Activated CD4-positive, alpha-beta T cell treated with anti-CD3 and anti-CD28 coated beads, Interleukin-2, amount 10 ng/mL, durations not matched to agents 7 days and 5 days (primary cell): ENCODE measurements at regions not wholly inside any gene's neighbourhood (a gene's known extent, or its start where the extent isn't known, plus 50 kb on each side); places are given as distances from the start of the nearest gene placed in this dataset.
"Not testable (repeated sequence)": the region's sequence is repeated elsewhere in the genome, so short reads cannot be mapped to it uniquely, and the experiment has no call there.

Experiments used
- CTCF ChIA-PET: fragments of 350-600 bp; sonication (Branson Sonifier 250); formaldehyde crosslinking; loops from one replicate; lab custom pipeline; 2021; ENCODE audit warnings: antibody characterized with exemption; lab: Charles Lee
- POLR2A ChIA-PET: fragments of 350-600 bp; sonication (Branson Sonifier 250); formaldehyde crosslinking; loops from one replicate; lab custom pipeline; 2021; ENCODE audit warnings: antibody characterized with exemption; lab: Charles Lee
- DNase-seq: peaks from one replicate; pipeline ENCODE4 v3.0.0-alpha.2; 2020
- H3K27ac Mint-ChIP-seq: one replicate; pipeline ENCODE4 v1.8.0; 2021; ENCODE audit warnings: mild to moderate bottlenecking, moderate library complexity, mixed read lengths
- H3K27me3 Mint-ChIP-seq: one replicate; pipeline ENCODE4 v1.8.0; 2021; ENCODE audit warnings: mixed read lengths
- H3K36me3 Mint-ChIP-seq: one replicate; pipeline ENCODE4 v1.8.0; 2021; ENCODE audit warnings: low read depth, mixed read lengths
- H3K4me1 Mint-ChIP-seq: one replicate; pipeline ENCODE4 v1.8.0; 2021; ENCODE audit warnings: mixed read lengths
- H3K4me3 Mint-ChIP-seq: one replicate; pipeline ENCODE4 v1.8.0; 2021; ENCODE audit warnings: mild to moderate bottlenecking, moderate library complexity, mixed read lengths
- H3K9me3 Mint-ChIP-seq: one replicate; pipeline ENCODE4 v1.8.0; 2021; ENCODE audit warnings: mixed read lengths

DNA sequence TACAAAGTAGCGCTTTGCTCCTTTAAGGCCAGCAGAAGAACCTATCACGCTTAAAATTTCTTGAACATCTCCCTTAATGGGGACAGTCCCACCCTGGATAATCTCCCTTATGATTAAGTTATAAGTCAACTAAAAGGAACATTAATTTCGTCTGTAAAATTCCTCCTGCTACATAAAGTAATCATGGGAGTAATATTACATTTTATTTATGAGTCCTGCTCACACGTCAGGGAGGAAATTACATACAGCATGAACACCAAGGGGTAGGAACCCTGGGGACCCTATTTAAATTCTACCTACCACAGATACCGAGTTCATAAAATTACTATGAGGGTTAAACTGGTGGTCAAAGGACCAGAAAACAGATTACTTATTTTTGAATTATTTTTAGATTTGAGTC, 926.6 kb upstream of the MBL2 start:
- no peak overlapping the region for H3K27ac Mint-ChIP-seq
- POLR2A ChIA-PET: no interaction called here
- H3K4me1 Mint-ChIP-seq: no peaks in the 10 kb centered on the region
- H3K9me3 Mint-ChIP-seq: peaks cover 3% of the 10 kb centered on the region
- no peaks in the 10 kb centered on the region for H3K36me3 Mint-ChIP-seq
- CTCF ChIA-PET: no interaction called here
- no peak for DNase-seq
- H3K4me3 Mint-ChIP-seq: no peak overlapping the region
- H3K27me3 Mint-ChIP-seq: no peaks in the 10 kb centered on the region

GRCh38 chr10:53697038-53697437, 924.5 kb upstream of the MBL2 start:
- H3K27me3 Mint-ChIP-seq: no peaks in the 10 kb centered on the region
- H3K4me1 Mint-ChIP-seq: no peaks in the 10 kb centered on the region
- H3K9me3 Mint-ChIP-seq: peaks cover 7% of the 10 kb centered on the region
- H3K27ac Mint-ChIP-seq: no peak overlapping the region
- POLR2A ChIA-PET: no interaction called here
- H3K36me3 Mint-ChIP-seq: no peaks in the 10 kb centered on the region
- DNase-seq: no peak
- CTCF ChIA-PET: no interaction called here
- no peak overlapping the region for H3K4me3 Mint-ChIP-seq

GRCh38 chr10:53690524-53691240, 918.1 kb upstream of the MBL2 start:
- Mint-ChIP-seq H3K9me3 (peaks cover 4% of the 10 kb centered on the region), H3K36me3 (no peaks in the 10 kb centered on the region), H3K27ac (no peak overlapping the region), H3K27me3 (no peaks in the 10 kb centered on the region), H3K4me1 (no peaks in the 10 kb centered on the region), H3K4me3 (no peak overlapping the region)
- ChIA-PET POLR2A (no interaction called here), CTCF (no interaction called here)
- DNase-seq: no peak

GRCh38 chr10:53687800-53688199, 915.2 kb upstream of the MBL2 start:
- Mint-ChIP-seq H3K9me3 (peaks cover 2% of the 10 kb centered on the region), H3K4me1 (no peaks in the 10 kb centered on the region), H3K27ac (no peak overlapping the region), H3K36me3 (no peaks in the 10 kb centered on the region), H3K4me3 (no peak overlapping the region), H3K27me3 (no peaks in the 10 kb centered on the region)
- DNase-seq: no peak
- POLR2A ChIA-PET: no interaction called here
- CTCF ChIA-PET: no interaction called here

GRCh38 chr10:53682885-53683284, 910.3 kb upstream of the MBL2 start:
- POLR2A ChIA-PET: no interaction called here
- no peaks in the 10 kb centered on the region for H3K4me1 Mint-ChIP-seq

GRCh38 chr10:53682458-53682857, 909.9 kb upstream of the MBL2 start:
- Mint-ChIP-seq H3K4me1 (no peaks in the 10 kb centered on the region), H3K36me3 (no peaks in the 10 kb centered on the region), H3K27ac (no peak overlapping the region), H3K9me3 (no peaks in the 10 kb centered on the region), H3K4me3 (no peak overlapping the region), H3K27me3 (no peaks in the 10 kb centered on the region)
- ChIA-PET CTCF (no interaction called here), POLR2A (no interaction called here)
- no peak for DNase-seq

More at GRCh38 chr10:53682885-53683284, 910.3 kb upstream of the MBL2 start:
- H3K27ac Mint-ChIP-seq: no peak overlapping the region
- CTCF ChIA-PET: no interaction called here
- H3K9me3 Mint-ChIP-seq: no peaks in the 10 kb centered on the region
- DNase-seq: no peak
- H3K27me3 Mint-ChIP-seq: no peaks in the 10 kb centered on the region
- H3K36me3 Mint-ChIP-seq: no peaks in the 10 kb centered on the region
- no peak overlapping the region for H3K4me3 Mint-ChIP-seq

DNA sequence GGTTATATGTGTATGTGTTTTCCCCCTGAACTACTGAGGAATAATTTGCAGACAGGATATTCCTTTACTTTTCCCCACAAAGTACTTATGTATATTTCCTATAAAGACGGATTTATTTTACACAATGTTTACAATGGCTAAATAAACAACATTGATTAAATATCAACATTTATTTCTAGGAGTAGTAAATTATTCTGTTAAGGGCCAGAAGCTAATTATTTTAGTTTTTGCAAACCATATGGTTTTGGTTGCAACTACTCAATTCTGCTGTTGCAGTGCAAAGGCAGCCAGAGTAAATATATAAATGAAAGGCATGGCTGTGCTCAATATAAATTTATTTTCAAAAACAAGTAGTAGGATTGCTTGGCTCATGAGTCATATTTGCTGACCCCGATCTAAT, 907.1 kb upstream of the MBL2 start:
- DNase-seq: no peak
- H3K36me3 Mint-ChIP-seq: no peaks in the 10 kb centered on the region
- CTCF ChIA-PET: no interaction called here
- no peak overlapping the region for H3K27ac Mint-ChIP-seq
- no peak overlapping the region for H3K4me3 Mint-ChIP-seq
- POLR2A ChIA-PET: no interaction called here
- H3K27me3 Mint-ChIP-seq: no peaks in the 10 kb centered on the region
- no peaks in the 10 kb centered on the region for H3K9me3 Mint-ChIP-seq
- H3K4me1 Mint-ChIP-seq: no peaks in the 10 kb centered on the region

GRCh38 chr10:53675177-53675576, 902.6 kb upstream of the MBL2 start:
- DNase-seq: no peak
- Mint-ChIP-seq H3K36me3 (no peaks in the 10 kb centered on the region), H3K4me3 (no peak overlapping the region), H3K4me1 (no peaks in the 10 kb centered on the region), H3K27me3 (no peaks in the 10 kb centered on the region), H3K9me3 (peaks cover 2% of the 10 kb centered on the region), H3K27ac (no peak overlapping the region)
- CTCF ChIA-PET: no interaction called here
- POLR2A ChIA-PET: no interaction called here

- Mint-ChIP-seq H3K4me1 (no peaks in the 10 kb centered on the region), H3K27me3 (no peaks in the 10 kb centered on the region), H3K9me3 (peaks cover 4% of the 10 kb centered on the region), H3K27ac (no peak overlapping the region), H3K4me3 (no peak overlapping the region), H3K36me3 (no peaks in the 10 kb centered on the region)
- CTCF ChIA-PET: no interaction called here
- DNase-seq: no peak
- POLR2A ChIA-PET: no interaction called here
Measured at GRCh38 chr10:53667063-53667462, 894.5 kb upstream of the MBL2 start.

GRCh38 chr10:53664282-53665019, 891.9 kb upstream of the MBL2 start:
- no peaks in the 10 kb centered on the region for H3K27me3 Mint-ChIP-seq

DNA sequence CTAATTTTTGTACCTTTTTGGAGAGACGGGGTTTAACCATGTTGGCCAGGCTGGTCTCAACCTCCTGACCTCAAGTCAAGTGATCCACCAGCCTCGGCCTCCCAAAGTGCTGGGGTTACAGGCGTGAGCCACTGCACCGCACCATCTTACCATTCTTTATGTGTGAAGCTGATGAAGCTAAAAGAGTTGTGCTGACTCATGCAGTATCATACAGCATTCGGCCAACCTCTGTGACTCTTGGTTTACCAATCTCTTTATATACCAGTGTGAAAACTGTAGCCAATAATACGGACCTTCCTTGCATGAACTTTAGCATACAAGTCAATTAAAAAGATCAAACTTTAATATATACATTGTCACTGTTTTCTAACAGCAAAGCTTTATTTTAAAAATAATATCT, 878.2 kb upstream of the MBL2 start:
- no peak overlapping the region for H3K27ac Mint-ChIP-seq
- no peak overlapping the region for H3K4me3 Mint-ChIP-seq
- H3K36me3 Mint-ChIP-seq: no peaks in the 10 kb centered on the region
- no peaks in the 10 kb centered on the region for H3K4me1 Mint-ChIP-seq
- no peak for DNase-seq
- ChIA-PET CTCF (interaction anchor here (1.0 kb wide), 1 partner anchor 10 kb away, joined by 3 read pairs; no protein-coding TSS in a partner anchor), POLR2A (no interaction called here)
- H3K27me3 Mint-ChIP-seq: no peaks in the 10 kb centered on the region
- H3K9me3 Mint-ChIP-seq: no peaks in the 10 kb centered on the region

More at GRCh38 chr10:53664282-53665019, 891.9 kb upstream of the MBL2 start:
- CTCF ChIA-PET: no interaction called here
- Mint-ChIP-seq H3K4me1 (no peaks in the 10 kb centered on the region), H3K36me3 (no peaks in the 10 kb centered on the region), H3K4me3 (no peak overlapping the region), H3K9me3 (peaks cover 2% of the 10 kb centered on the region), H3K27ac (no peak overlapping the region)
- POLR2A ChIA-PET: no interaction called here
- no peak for DNase-seq

GRCh38 chr10:53647221-53647620, 874.6 kb upstream of the MBL2 start:
- H3K9me3 Mint-ChIP-seq, H3K4me3 Mint-ChIP-seq, DNase-seq, POLR2A ChIA-PET, H3K36me3 Mint-ChIP-seq, H3K4me1 Mint-ChIP-seq, H3K27me3 Mint-ChIP-seq, H3K27ac Mint-ChIP-seq: not testable (repeated sequence)
- CTCF ChIA-PET: interaction anchor here (0.5 kb wide), 1 partner anchor 1347 kb away, joined by 5 read pairs; no protein-coding TSS in a partner anchor

DNA sequence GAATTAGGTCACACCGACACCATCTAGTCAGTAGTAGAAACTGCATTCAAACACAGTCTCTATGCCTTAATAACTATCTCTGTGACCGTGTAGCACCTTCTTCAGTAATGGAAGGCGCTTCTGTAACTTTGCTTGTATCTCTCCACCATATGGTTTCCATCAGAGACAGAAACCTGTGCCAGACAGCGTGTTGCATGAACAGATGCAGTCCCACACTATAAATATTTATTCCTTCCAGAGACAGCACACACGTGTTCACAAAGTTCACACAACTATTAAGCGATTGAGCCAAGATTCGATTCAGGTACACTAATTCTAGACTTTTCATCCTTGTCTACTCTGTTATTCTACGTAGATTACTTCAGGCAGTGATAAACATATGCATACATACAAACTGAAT, 873.9 kb upstream of the MBL2 start:
- Mint-ChIP-seq H3K9me3 (no peaks in the 10 kb centered on the region), H3K36me3 (no peaks in the 10 kb centered on the region), H3K4me3 (no peak overlapping the region), H3K4me1 (no peaks in the 10 kb centered on the region), H3K27me3 (no peaks in the 10 kb centered on the region), H3K27ac (no peak overlapping the region)
- POLR2A ChIA-PET: no interaction called here
- DNase-seq: no peak
- CTCF ChIA-PET: no interaction called here
